ENCODE measurements at regions not wholly inside any gene's neighbourhood (a gene's known extent, or its start where the extent isn't known, plus 50 kb on each side); places are given as distances from the start of the nearest gene placed in this dataset.

DNA sequence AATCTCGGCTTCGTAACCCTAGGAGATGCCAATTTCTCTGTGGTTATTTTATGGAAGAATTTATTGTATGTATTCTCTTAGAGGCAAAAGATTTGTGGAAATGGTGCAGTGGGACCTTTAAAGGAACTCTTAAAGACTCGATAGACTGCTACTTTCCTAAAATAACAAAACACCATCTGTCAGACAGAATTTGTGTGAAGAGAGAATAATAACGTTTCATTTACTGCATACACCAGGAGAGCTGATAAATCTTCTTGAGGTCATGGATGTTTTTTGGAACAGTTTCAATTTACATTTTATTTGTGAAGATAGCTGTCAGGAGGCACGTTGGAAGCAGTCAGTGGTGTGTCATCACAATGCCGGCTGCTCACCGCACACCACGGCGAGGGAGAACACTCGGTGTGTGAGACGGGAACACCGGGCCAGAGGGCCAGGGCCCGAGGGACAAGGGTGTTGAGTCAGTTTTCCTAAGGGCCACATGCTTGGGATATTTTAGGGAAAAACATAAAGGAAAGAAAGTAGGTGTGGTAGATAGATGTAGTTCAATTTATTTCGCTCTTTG, 1681.0 kb upstream of the DDX18 start:
- 79% methylated on average over 14 of the region's 14 CpGs for WGBS
- H3K9ac ChIP-seq (ENCODE audit: low read depth in 1 of 2, low read length in 2 of 2) = no peak overlapping the region
- TF ChIP-seq JUND (IDR thresholded peaks at IDR 0.05) = no peak
- TF ChIP-seq EGR1 (IDR thresholded peaks at IDR 0.05; ENCODE audit: low read depth in 2 of 2) = no peak
- TF ChIP-seq CTCF (IDR thresholded peaks at IDR 0.05; ENCODE audit: low read depth, low read length, missing input control) = no peak
- no peak for TF ChIP-seq YY1 (IDR thresholded peaks at IDR 0.05)
- TF ChIP-seq TAF1 (conservative IDR thresholded peaks at IDR 0.05) = no peak
- TF ChIP-seq MAX (IDR thresholded peaks at IDR 0.05) = no peak
- H3K9me3 ChIP-seq (ENCODE audit: control insufficient read depth in 4 of 4, low read length in 3 of 4) = peaks cover 0 to 4% (median 0%) of the 10 kb centered on the region in 4 donors
- DNase-seq (ENCODE audit: low spot score) = no peak
- no peaks in the 10 kb centered on the region for H3K36me3 ChIP-seq (ENCODE audit: control insufficient read depth in 4 of 4, insufficient read depth in 3 of 4, low read depth in 1 of 4, low read length in 3 of 4)
- no peaks in the 10 kb centered on the region for H3K27me3 ChIP-seq (ENCODE audit: control insufficient read depth in 4 of 4, insufficient read depth in 4 of 4, low read length in 3 of 4)
- no peaks in the 10 kb centered on the region for H3K4me1 ChIP-seq (ENCODE audit: control insufficient read depth in 4 of 4, insufficient read depth in 4 of 4, low read length in 3 of 4)
- H3K27ac ChIP-seq (ENCODE audit: low read depth in 1 of 2, low read length in 2 of 2) = no peak overlapping the region
- H3K4me3 ChIP-seq (ENCODE audit: low read depth in 1 of 3, low read length in 3 of 3) = no peak overlapping the region

DNA sequence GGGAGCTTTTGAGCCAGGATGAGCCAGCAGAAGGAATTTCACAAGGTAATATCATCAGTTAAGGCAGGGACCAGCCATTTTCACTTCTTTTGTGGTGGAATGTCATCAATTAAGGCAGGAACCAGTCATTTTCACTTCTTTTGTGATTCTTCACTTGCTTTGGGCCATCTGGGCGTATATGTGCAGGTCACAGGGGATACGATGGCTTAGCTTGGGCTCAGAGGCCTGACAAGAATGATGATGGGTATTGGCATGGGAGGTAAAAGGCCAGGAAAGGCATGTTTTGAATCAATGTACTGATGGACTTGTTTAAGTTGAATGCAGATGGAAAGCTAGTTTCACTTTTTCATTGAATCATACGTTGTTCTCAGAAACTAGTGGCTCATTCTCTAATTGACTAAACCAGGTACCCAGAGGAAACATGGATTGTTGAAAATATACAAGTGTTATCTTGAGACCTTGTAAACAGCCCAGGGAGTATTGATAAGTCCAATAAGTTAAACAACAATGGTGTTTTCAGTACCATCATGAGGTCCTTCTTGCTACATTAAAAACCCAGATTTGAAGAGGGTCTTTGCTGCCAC, 1672.5 kb upstream of the DDX18 start:
- H3K27me3 ChIP-seq (ENCODE audit: control insufficient read depth in 4 of 4, insufficient read depth in 4 of 4, low read length in 3 of 4) = no peaks in the 10 kb centered on the region
- H3K4me3 ChIP-seq (ENCODE audit: low read depth in 1 of 3, low read length in 3 of 3) = no peak overlapping the region
- H3K36me3 ChIP-seq (ENCODE audit: control insufficient read depth in 4 of 4, insufficient read depth in 3 of 4, low read depth in 1 of 4, low read length in 3 of 4) = no peaks in the 10 kb centered on the region
- H3K9me3 ChIP-seq (ENCODE audit: control insufficient read depth in 4 of 4, low read length in 3 of 4) = no peaks in the 10 kb centered on the region
- no peak for TF ChIP-seq ATF3 (IDR thresholded peaks at IDR 0.05)
- no peak for TF ChIP-seq HNF4G (IDR thresholded peaks at IDR 0.05)
- TF ChIP-seq HNF4A (conservative IDR thresholded peaks at IDR 0.05) = no peak
- TF ChIP-seq JUND (IDR thresholded peaks at IDR 0.05) = no peak
- TF ChIP-seq RXRA (IDR thresholded peaks at IDR 0.05) = no peak
- no peak for TF ChIP-seq FOXA2 (IDR thresholded peaks at IDR 0.05)
- TF ChIP-seq EGR1 (IDR thresholded peaks at IDR 0.05; ENCODE audit: low read depth in 2 of 2) = no peak
- no peak for TF ChIP-seq RAD21 (IDR thresholded peaks at IDR 0.05)
- TF ChIP-seq TAF1 (conservative IDR thresholded peaks at IDR 0.05) = no peak
- TF ChIP-seq GABPA (IDR thresholded peaks at IDR 0.05 in 1 of 2, conservative IDR thresholded peaks at IDR 0.05 in 1 of 2) = no peak
- TF ChIP-seq NR2F2 (IDR thresholded peaks at IDR 0.05) = no peak
- TF ChIP-seq MAX (IDR thresholded peaks at IDR 0.05) = no peak
- TF ChIP-seq FOXA1 (IDR thresholded peaks at IDR 0.05) = no peak
- TF ChIP-seq SP1 (IDR thresholded peaks at IDR 0.05) = no peak
- TF ChIP-seq, protein P1, sequence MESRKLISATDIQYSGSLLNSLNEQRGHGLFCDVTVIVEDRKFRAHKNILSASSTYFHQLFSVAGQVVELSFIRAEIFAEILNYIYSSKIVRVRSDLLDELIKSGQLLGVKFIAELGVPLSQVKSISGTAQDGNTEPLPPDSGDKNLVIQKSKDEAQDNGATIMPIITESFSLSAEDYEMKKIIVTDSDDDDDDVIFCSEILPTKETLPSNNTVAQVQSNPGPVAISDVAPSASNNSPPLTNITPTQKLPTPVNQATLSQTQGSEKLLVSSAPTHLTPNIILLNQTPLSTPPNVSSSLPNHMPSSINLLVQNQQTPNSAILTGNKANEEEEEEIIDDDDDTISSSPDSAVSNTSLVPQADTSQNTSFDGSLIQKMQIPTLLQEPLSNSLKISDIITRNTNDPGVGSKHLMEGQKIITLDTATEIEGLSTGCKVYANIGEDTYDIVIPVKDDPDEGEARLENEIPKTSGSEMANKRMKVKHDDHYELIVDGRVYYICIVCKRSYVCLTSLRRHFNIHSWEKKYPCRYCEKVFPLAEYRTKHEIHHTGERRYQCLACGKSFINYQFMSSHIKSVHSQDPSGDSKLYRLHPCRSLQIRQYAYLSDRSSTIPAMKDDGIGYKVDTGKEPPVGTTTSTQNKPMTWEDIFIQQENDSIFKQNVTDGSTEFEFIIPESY (IDR thresholded peaks at IDR 0.05) = no peak
- TF ChIP-seq, protein P2, sequence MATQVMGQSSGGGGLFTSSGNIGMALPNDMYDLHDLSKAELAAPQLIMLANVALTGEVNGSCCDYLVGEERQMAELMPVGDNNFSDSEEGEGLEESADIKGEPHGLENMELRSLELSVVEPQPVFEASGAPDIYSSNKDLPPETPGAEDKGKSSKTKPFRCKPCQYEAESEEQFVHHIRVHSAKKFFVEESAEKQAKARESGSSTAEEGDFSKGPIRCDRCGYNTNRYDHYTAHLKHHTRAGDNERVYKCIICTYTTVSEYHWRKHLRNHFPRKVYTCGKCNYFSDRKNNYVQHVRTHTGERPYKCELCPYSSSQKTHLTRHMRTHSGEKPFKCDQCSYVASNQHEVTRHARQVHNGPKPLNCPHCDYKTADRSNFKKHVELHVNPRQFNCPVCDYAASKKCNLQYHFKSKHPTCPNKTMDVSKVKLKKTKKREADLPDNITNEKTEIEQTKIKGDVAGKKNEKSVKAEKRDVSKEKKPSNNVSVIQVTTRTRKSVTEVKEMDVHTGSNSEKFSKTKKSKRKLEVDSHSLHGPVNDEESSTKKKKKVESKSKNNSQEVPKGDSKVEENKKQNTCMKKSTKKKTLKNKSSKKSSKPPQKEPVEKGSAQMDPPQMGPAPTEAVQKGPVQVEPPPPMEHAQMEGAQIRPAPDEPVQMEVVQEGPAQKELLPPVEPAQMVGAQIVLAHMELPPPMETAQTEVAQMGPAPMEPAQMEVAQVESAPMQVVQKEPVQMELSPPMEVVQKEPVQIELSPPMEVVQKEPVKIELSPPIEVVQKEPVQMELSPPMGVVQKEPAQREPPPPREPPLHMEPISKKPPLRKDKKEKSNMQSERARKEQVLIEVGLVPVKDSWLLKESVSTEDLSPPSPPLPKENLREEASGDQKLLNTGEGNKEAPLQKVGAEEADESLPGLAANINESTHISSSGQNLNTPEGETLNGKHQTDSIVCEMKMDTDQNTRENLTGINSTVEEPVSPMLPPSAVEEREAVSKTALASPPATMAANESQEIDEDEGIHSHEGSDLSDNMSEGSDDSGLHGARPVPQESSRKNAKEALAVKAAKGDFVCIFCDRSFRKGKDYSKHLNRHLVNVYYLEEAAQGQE (IDR thresholded peaks at IDR 0.05) = no peak
- TF ChIP-seq CTCF (IDR thresholded peaks at IDR 0.05; ENCODE audit: low read depth, low read length, missing input control) = no peak
- H3K27ac ChIP-seq (ENCODE audit: low read depth in 1 of 2, low read length in 2 of 2) = no peak overlapping the region
- WGBS = 66% methylated on average over 3 of the region's 3 CpGs
- H3K4me1 ChIP-seq (ENCODE audit: control insufficient read depth in 4 of 4, insufficient read depth in 4 of 4, low read length in 3 of 4) = no peaks in the 10 kb centered on the region
- no peak for DNase-seq (ENCODE audit: low spot score)
- H3K9ac ChIP-seq (ENCODE audit: low read depth in 1 of 2, low read length in 2 of 2) = no peak overlapping the region
